ENCODE measurements at regions not wholly inside any gene's neighbourhood (a gene's known extent, or its start where the extent isn't known, plus 50 kb on each side); places are given as distances from the start of the nearest gene placed in this dataset.
"Not testable (repeated sequence)": the region's sequence is repeated elsewhere in the genome, so short reads cannot be mapped to it uniquely, and the experiment has no call there.

DNA sequence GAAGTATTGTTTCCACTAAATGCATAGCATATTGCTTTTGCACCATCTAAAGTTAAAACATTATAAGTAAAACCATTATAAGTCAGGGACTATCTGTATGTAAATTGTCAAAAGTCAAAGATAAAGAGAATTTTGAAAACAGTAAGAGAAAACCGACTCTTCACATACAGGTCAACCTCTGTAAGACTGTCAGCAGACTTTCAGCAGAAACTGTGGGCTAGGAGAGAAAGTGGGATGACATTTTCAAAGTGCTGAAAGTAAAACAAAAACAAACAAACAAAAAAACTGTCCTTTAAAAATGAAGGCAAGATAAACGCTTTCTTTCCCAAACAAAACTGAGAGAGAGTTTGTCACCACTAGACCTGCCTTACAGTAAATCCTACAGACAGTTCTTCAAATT lies 122.9 kb upstream of the ID2 start:
- H3K36me3 ChIP-seq (ENCODE audit: insufficient read depth, low read length), result no peaks in the 10 kb centered on the region
- H3K4me2 ChIP-seq (ENCODE audit: low read length), result no peak overlapping the region
- no peak overlapping the region for H3K9ac ChIP-seq (ENCODE audit: low read depth, low read length)
- no peaks in the 10 kb centered on the region for H3K27me3 ChIP-seq (ENCODE audit: control insufficient read depth, insufficient read depth, low read length)
- no peaks in the 10 kb centered on the region for H3K9me3 ChIP-seq (replicated peaks; ENCODE audit: low read length)
- H3K4me1 ChIP-seq (ENCODE audit: control insufficient read depth, insufficient read depth, low read length), result no peaks in the 10 kb centered on the region
- no peak overlapping the region for H3K4me3 ChIP-seq (ENCODE audit: low read length)

DNA sequence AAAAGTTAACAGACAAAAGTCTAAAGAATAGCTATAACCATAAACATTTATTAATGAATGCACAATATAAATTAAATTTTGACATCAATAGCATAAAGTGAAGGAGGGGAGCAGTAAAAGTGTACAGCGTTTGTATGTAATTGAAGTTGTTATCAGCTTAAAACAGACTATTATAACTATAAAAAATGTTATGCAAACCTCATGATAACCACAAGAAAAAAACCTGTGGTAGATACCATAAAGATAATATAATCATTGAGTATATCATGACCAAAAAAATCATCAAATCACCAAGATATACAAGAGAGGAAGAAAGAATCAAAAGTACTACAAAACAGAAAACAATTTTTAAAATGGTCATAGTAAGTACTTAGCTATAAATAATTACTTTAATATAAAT lies 122.1 kb upstream of the ID2 start:
- H3K27me3 ChIP-seq (ENCODE audit: control insufficient read depth, insufficient read depth, low read length), result no peaks in the 10 kb centered on the region
- no peak overlapping the region for H3K9ac ChIP-seq (ENCODE audit: low read depth, low read length)
- H3K4me1 ChIP-seq (ENCODE audit: control insufficient read depth, insufficient read depth, low read length), result no peaks in the 10 kb centered on the region
- no peaks in the 10 kb centered on the region for H3K9me3 ChIP-seq (replicated peaks; ENCODE audit: low read length)
- no peak overlapping the region for H3K4me2 ChIP-seq (ENCODE audit: low read length)
- no peak overlapping the region for H3K4me3 ChIP-seq (ENCODE audit: low read length)
- no peaks in the 10 kb centered on the region for H3K36me3 ChIP-seq (ENCODE audit: insufficient read depth, low read length)

DNA sequence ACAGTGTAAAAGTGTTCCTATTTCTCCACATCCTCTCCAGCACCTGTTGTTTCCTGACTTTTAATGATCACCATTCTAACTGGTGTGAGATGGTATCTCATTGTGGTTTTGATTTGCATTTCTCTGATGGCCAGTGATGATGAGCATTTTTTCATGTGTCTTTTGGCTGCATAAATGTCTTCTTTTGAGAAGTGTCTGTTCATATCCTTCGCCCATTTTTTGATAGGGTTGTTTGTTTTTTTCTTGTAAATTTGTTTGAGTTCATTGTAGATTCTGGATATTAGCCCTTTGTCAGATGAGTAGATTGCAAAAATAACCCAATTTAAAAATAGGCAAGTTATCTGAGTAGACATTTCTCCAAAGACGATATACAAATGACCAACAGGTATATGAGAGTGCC lies 120.2 kb upstream of the ID2 start:
- H3K9ac ChIP-seq (ENCODE audit: low read depth, low read length), result not testable (repeated sequence)

DNA sequence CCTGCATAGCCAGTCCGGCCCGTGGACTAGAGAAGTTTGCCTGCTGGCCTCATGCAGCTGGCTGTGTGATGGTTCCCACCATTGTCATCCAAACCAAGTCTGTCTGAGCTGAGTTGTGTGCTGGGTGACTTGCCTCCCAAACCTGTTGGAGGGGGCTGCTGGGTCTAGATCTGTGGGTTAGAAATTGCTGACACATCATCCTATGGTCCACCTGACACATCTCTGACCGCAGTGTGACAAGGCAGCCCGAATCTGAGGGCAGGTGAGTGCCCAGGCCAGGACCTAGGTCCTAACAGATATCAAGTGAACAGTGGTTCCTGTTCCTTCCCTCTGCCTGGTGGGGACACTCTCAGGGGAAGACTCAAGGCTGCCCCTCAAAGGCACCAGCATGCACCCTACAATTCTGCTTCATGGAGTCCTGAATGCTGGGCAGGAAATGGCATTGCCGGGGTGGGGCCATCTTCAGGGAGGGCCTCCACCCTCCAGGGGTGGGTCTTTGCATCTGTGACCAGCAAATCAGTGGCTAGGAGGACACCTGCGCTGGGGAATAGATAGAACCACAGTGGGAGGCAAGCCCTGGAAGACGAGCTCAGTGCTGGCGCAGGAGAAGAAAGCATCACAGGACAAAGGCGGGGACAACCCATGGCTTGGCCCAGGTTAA lies 117.9 kb upstream of the ID2 start:
- no peak overlapping the region for H3K4me3 ChIP-seq (ENCODE audit: low read length)
- peaks cover 8% of the 10 kb centered on the region for H3K27me3 ChIP-seq (ENCODE audit: control insufficient read depth, insufficient read depth, low read length)
- no peaks in the 10 kb centered on the region for H3K9me3 ChIP-seq (replicated peaks; ENCODE audit: low read length)
- H3K4me1 ChIP-seq (ENCODE audit: control insufficient read depth, insufficient read depth, low read length), result no peaks in the 10 kb centered on the region
- no peak overlapping the region for H3K9ac ChIP-seq (ENCODE audit: low read depth, low read length)
- H3K4me2 ChIP-seq (ENCODE audit: low read length), result no peak overlapping the region
- no peaks in the 10 kb centered on the region for H3K36me3 ChIP-seq (ENCODE audit: insufficient read depth, low read length)

More for the DNA sequence above, 120.2 kb upstream of the ID2 start:
- H3K4me1 ChIP-seq (ENCODE audit: control insufficient read depth, insufficient read depth, low read length); H3K27me3 ChIP-seq (ENCODE audit: control insufficient read depth, insufficient read depth, low read length); H3K4me3 ChIP-seq (ENCODE audit: low read length); H3K9me3 ChIP-seq (replicated peaks; ENCODE audit: low read length); H3K4me2 ChIP-seq (ENCODE audit: low read length); H3K36me3 ChIP-seq (ENCODE audit: insufficient read depth, low read length): not testable (repeated sequence)

DNA sequence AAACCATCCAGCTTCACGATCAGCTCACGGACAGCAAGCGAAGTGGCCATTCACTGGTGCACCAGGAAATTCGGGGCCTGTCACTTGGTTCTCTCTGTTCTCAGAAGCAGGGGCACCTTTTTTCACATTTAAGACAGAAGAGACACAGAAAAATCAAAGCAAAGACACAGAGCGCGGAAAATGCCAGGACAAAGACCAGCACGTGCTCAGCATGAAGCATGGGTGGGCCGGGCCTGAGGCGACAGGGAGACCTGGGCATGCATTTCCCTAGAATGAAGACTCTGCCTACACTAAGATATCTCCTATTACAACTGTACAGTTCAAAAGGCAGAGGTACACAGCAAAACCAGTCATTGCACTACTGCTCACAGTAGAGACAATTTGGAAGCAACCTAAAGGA lies 117.4 kb upstream of the ID2 start:
- Histone ChIP-seq H3K4me2 (ENCODE audit: low read length) (no peak overlapping the region), H3K9ac (ENCODE audit: low read depth, low read length) (no peak overlapping the region), H3K36me3 (ENCODE audit: insufficient read depth, low read length) (no peaks in the 10 kb centered on the region), H3K9me3 (replicated peaks; ENCODE audit: low read length) (no peaks in the 10 kb centered on the region), H3K27me3 (ENCODE audit: control insufficient read depth, insufficient read depth, low read length) (peaks cover 8% of the 10 kb centered on the region), H3K4me3 (ENCODE audit: low read length) (no peak overlapping the region), H3K4me1 (ENCODE audit: control insufficient read depth, insufficient read depth, low read length) (no peaks in the 10 kb centered on the region)

DNA sequence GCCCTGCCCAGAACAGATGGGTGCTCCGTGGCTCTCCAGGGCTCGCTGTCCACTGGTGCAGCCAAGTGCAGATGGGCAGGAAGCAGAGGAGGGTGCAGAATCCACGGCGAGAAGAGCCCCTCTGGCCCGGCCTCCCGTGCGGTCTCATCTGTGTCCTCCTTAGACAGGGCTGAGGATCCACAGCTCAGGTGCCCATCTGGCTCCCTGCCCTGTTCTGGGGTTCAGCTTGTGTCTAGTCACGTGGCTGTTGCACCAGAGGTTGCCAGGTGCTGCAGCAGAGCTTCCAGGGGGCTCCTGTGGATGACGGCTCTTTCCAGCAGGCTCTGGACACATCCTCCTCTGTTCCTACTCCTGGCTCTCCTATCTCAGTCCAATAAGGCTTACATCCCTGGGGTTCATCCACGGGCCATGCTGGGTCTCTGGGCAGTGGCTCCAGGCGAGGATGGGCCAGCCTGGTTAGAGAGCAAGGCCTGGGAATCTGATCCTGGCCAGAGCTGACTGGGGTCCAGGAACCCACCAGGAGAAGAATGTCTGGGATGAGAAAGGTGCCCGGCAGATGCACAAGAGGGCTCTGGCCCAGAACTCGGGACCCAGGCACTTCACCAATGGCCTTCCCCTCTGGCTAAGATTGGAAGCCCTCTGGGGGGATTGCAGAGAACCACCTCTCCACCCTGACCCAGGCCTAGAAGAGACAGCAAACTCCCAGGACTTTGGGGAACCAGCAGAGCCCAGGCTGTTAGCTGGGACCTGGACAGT lies 116.3 kb upstream of the ID2 start:
- H3K9me3 ChIP-seq (replicated peaks; ENCODE audit: low read length), result no peaks in the 10 kb centered on the region

DNA sequence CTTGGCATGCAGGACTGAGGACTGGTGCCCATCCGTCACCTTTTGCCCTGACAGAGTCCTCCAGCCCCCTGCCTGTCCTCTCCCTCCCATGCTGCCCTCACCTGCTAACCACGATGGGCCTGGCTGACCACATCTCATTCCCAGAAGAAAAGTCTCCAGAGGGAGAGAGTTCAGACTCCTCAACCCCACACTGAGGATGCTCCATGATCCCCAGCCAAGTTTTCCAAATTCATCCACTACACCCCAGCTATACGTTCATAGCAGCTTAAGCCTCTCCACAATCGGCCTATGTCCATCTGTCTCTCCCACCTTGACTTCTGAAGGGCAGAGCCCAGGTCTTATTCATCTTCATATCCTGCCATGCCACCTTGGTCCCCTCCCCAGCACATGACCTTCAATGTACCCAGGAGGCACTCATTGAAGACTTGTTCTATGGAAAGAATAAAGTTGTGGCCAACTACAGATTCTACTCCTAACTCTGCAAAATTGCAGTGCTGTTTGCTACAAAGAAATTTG lies 115.6 kb upstream of the ID2 start:
- H3K4me2 ChIP-seq (ENCODE audit: low read length), result no peak overlapping the region
- H3K36me3 ChIP-seq (ENCODE audit: insufficient read depth, low read length), result no peaks in the 10 kb centered on the region
- no peaks in the 10 kb centered on the region for H3K4me1 ChIP-seq (ENCODE audit: control insufficient read depth, insufficient read depth, low read length)
- H3K27me3 ChIP-seq (ENCODE audit: control insufficient read depth, insufficient read depth, low read length), result peaks cover 13% of the 10 kb centered on the region
- H3K9ac ChIP-seq (ENCODE audit: low read depth, low read length), result no peak overlapping the region
- no peaks in the 10 kb centered on the region for H3K9me3 ChIP-seq (replicated peaks; ENCODE audit: low read length)
- no peak overlapping the region for H3K4me3 ChIP-seq (ENCODE audit: low read length)

More for the DNA sequence above, 116.3 kb upstream of the ID2 start:
- no peak overlapping the region for H3K9ac ChIP-seq (ENCODE audit: low read depth, low read length)
- H3K4me1 ChIP-seq (ENCODE audit: control insufficient read depth, insufficient read depth, low read length), result no peaks in the 10 kb centered on the region
- H3K4me2 ChIP-seq (ENCODE audit: low read length), result no peak overlapping the region
- H3K36me3 ChIP-seq (ENCODE audit: insufficient read depth, low read length), result no peaks in the 10 kb centered on the region
- no peak overlapping the region for H3K4me3 ChIP-seq (ENCODE audit: low read length)
- H3K27me3 ChIP-seq (ENCODE audit: control insufficient read depth, insufficient read depth, low read length), result peaks cover 13% of the 10 kb centered on the region

DNA sequence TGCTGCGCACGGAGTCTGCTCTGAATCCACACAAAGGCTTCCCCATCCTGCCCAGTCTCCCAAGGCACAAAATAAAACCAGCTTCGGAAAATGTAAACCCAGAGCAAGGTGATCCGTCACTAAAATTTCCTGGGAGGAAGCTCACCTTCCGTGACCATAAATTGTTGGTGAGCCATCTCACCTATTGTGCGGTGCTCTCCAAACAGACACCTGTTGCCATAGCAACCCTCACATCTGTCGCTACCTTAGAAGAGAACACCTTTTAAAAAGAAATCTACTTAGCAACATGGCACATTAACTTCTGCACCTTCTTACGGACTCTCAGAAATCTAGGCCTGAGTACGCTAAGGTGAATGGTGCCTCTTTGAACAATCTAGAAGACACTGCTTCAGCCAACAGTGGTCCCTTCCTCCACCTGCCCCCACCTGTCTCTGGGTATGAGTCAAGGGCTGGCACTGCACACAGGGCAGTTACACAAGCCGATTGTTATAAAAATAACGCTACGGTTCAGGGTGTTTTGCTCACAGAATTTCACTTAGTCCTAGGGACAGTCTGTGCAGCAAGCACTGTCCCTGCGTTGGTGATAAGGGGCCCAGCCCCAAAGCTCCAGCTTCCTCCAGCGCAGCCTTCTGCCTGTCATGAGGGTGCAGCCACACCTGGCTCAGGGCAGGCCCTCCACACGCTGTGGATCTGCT lies 114.9 kb upstream of the ID2 start:
- H3K4me1 ChIP-seq (ENCODE audit: control insufficient read depth, insufficient read depth, low read length), result no peaks in the 10 kb centered on the region
- H3K4me2 ChIP-seq (ENCODE audit: low read length), result no peak overlapping the region
- no peaks in the 10 kb centered on the region for H3K36me3 ChIP-seq (ENCODE audit: insufficient read depth, low read length)
- H3K27me3 ChIP-seq (ENCODE audit: control insufficient read depth, insufficient read depth, low read length), result peaks cover 13% of the 10 kb centered on the region
- H3K9ac ChIP-seq (ENCODE audit: low read depth, low read length), result no peak overlapping the region
- H3K9me3 ChIP-seq (replicated peaks; ENCODE audit: low read length), result no peaks in the 10 kb centered on the region
- H3K4me3 ChIP-seq (ENCODE audit: low read length), result no peak overlapping the region

DNA sequence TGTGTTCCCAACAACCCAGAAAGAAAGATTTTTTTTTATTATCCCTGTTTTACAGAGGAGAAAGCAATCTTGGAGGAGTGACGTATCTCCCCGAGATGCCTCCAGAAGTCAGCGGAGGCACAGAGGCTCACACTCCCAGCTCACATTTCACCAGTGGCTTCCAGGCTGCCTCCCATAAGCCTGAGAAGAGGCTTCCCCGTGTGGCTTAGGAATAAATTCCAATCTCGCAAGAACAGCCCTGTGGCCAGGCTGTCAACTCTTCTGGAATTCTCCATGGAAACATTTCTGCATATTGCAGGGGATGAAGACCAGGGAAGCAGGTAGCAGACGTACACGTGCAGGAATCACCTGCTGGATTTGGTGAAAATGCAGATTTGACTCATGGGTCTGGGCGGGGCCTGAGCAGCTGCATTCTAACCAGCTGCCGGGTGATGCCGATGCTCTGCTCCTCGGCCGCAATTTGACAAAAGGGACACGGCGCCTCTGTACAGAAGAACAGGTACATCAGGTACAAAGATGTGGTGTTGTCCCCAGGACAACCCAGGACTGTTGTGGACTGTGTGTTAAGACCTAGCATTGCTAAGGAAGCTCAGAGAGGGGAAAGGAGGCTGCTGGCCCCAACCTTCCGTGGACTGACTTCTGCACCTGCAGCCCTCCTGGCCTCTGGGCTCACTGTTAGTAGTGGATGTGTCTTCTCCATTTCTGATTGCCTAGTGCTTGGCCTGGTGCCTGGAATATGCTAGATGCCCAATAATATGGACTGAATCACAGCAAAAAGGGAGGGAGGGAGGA lies 114.2 kb upstream of the ID2 start:
- Histone ChIP-seq H3K36me3 (ENCODE audit: insufficient read depth, low read length) (no peaks in the 10 kb centered on the region), H3K9ac (ENCODE audit: low read depth, low read length) (no peak overlapping the region), H3K4me3 (ENCODE audit: low read length) (no peak overlapping the region), H3K4me2 (ENCODE audit: low read length) (no peak overlapping the region), H3K27me3 (ENCODE audit: control insufficient read depth, insufficient read depth, low read length) (peaks cover 13% of the 10 kb centered on the region), H3K9me3 (replicated peaks; ENCODE audit: low read length) (no peaks in the 10 kb centered on the region), H3K4me1 (ENCODE audit: control insufficient read depth, insufficient read depth, low read length) (no peaks in the 10 kb centered on the region)

DNA sequence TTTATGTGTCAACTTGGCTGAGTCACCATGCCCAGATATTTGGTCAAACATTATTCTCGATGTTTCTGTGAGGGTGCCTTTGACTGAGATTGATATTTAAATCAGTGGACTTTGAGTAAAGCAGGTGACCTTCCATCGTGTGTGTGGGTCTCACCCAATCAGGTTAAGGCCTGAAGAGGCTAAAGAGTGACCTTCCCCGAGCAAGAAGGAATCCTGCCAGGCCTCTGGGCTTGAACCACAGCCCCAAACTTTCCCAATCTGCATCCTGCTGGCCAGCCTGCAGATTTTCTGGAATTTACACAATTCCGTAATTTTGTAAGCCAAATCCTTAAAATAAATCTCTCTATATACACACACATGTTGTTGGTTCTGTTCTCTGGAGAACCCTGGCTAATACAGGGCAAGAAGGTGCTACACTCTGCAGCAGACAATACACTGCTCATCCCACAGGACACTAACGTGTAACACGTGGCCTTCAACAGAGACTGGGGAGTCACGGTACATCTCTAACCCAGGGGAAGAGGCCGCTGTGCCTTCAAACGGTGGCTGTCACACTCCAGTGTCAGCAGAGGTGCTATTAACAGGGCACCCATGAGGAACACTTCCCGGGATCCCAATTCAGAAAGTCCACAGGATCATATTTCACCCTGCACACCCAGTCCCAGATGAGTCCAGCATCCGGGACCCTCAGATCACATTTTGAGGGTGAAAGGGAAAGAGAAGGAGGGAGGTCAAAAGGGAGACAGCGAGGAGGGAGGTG lies 113.1 kb upstream of the ID2 start:
- Histone ChIP-seq H3K36me3 (ENCODE audit: insufficient read depth, low read length) (no peaks in the 10 kb centered on the region), H3K27me3 (ENCODE audit: control insufficient read depth, insufficient read depth, low read length) (peaks cover 13% of the 10 kb centered on the region), H3K9me3 (replicated peaks; ENCODE audit: low read length) (no peaks in the 10 kb centered on the region), H3K9ac (ENCODE audit: low read depth, low read length) (no peak overlapping the region), H3K4me1 (ENCODE audit: control insufficient read depth, insufficient read depth, low read length) (no peaks in the 10 kb centered on the region), H3K4me3 (ENCODE audit: low read length) (no peak overlapping the region), H3K4me2 (ENCODE audit: low read length) (no peak overlapping the region)

All from skeletal muscle satellite cell (primary cell).